PC-3 (cell line): ENCODE measurements at regions not wholly inside any gene's neighbourhood (a gene's known extent, or its start where the extent isn't known, plus 50 kb on each side); places are given as distances from the start of the nearest gene placed in this dataset.

ENCODE experiments used
- ATAC-seq: fragments of 200-7000 bp; cut with Tn5 transposase; 2 replicates; pipeline ENCODE4 v1.9.1; 2020; ENCODE audit warnings: mild to moderate bottlenecking, moderate library complexity
- BruUV-seq: library from RNA; stranded (reverse); fragments of 400-500 nt; replicated peaks from 2 replicates; lab custom pipeline; 2021; lab: Mats Ljungman, UMichigan
- CTCF ChIA-PET: fragments of 300-600 bp; sonication (Branson Sonifier 250); formaldehyde crosslinking; loops from one replicate; lab custom pipeline; 2022; ENCODE audit warnings: antibody characterized with exemption; lab: Charles Lee
- POLR2A ChIA-PET: fragments of 300-600 bp; sonication (Branson Sonifier 250); formaldehyde crosslinking; loops from one replicate; lab custom pipeline; 2022; ENCODE audit warnings: antibody characterized with exemption; ENCODE audit not compliant: unreplicated experiment; lab: Charles Lee
- DNase-seq: peaks from one replicate; pipeline ENCODE4 v3.0.0-alpha.2; 2015
- H2AFZ ChIP-seq: fragments of 300-600 bp; sonication (generic); 2 replicates; pipeline ENCODE4 v1.6.0; 2016; ENCODE audit warnings: antibody characterized with exemption, low read length
- H3F3A ChIP-seq: fragments of 300-600 bp; sonication (generic); one replicate; pipeline ENCODE4 v1.6.0; 2017; ENCODE audit warnings: antibody characterized with exemption, low read length, control low read depth, mild to moderate bottlenecking; ENCODE audit not compliant: unreplicated experiment
- H3K27ac ChIP-seq: fragments of 300-600 bp; sonication (generic); 2 replicates; pipeline ENCODE4 v1.5.1; 2016; ENCODE audit warnings: mild to moderate bottlenecking, low read length
- H3K27me3 ChIP-seq: fragments of 300-600 bp; sonication (generic); 2 replicates; pipeline ENCODE4 v1.6.1; 2016; ENCODE audit warnings: low read length, mixed read lengths
- H3K36me3 ChIP-seq: fragments of 300-600 bp; sonication (generic); 2 replicates; pipeline ENCODE4 v1.6.1; 2016; ENCODE audit warnings: low read depth, mixed run types, low read length, mixed read lengths
- H3K4me1 ChIP-seq: fragments of 300-600 bp; sonication (generic); 2 replicates; pipeline ENCODE4 v1.5.1; 2016; ENCODE audit warnings: low read length; ENCODE audit not compliant: insufficient read depth
- H3K4me2 ChIP-seq: fragments of 300-600 bp; sonication (generic); 2 replicates; pipeline ENCODE4 v1.6.0; 2016; ENCODE audit warnings: low read length
- H3K4me3 ChIP-seq: fragments of 300-600 bp; sonication (generic); 2 replicates; pipeline ENCODE4 v1.5.1; 2016; ENCODE audit warnings: mild to moderate bottlenecking, low read length, mixed read lengths
- H3K79me2 ChIP-seq: fragments of 300-600 bp; sonication (generic); 2 replicates; pipeline ENCODE4 v1.6.1; 2017; ENCODE audit warnings: low read length, mixed read lengths
- H3K9ac ChIP-seq: fragments of 300-600 bp; sonication (generic); 2 replicates; pipeline ENCODE4 v1.6.0; 2016; ENCODE audit warnings: mild to moderate bottlenecking, low read length
- H3K9me2 ChIP-seq: fragments of 300-600 bp; sonication (generic); replicated peaks from 2 replicates; pipeline ENCODE4 v1.6.1; 2016; ENCODE audit warnings: mixed run types, low read length, mixed read lengths
- H3K9me3 ChIP-seq: fragments of 300-600 bp; sonication (generic); 2 replicates; pipeline ENCODE4 v1.6.1; 2016; ENCODE audit warnings: low read length, mixed read lengths
- H4K20me1 ChIP-seq: fragments of 300-600 bp; sonication (generic); 2 replicates; pipeline ENCODE4 v1.6.1; 2016; ENCODE audit warnings: low read length, mixed read lengths
- EZH2 ChIP-seq: fragments of 300-600 bp; sonication (generic); IDR thresholded peaks from one replicate; pipeline ENCODE4 v1.6.1; 2017; ENCODE audit warnings: antibody characterized with exemption, mild to moderate bottlenecking, low read length; ENCODE audit not compliant: unreplicated experiment
- EZH2phosphoT487 ChIP-seq: fragments of 300-600 bp; sonication (generic); IDR thresholded peaks from 2 replicates; pipeline ENCODE4 v1.6.1; 2018; ENCODE audit warnings: mild to moderate bottlenecking, antibody characterized with exemption, low read length, borderline replicate concordance
- intact Hi-C: fragments of 100-400 bp; cut with micrococcal nuclease; formaldehyde crosslinking; loops from 2 replicates; pipeline ENCODE4 v1.9.0; 2023
- TF ChIP-seq, protein P1 (sequence below): fragments of 300-600 bp; sonication (generic); conservative IDR thresholded peaks from 2 replicates; pipeline ENCODE4 v1.5.1; 2017; ENCODE audit warnings: antibody characterized with exemption, low read depth, mild to moderate bottlenecking, low read length

DNA sequence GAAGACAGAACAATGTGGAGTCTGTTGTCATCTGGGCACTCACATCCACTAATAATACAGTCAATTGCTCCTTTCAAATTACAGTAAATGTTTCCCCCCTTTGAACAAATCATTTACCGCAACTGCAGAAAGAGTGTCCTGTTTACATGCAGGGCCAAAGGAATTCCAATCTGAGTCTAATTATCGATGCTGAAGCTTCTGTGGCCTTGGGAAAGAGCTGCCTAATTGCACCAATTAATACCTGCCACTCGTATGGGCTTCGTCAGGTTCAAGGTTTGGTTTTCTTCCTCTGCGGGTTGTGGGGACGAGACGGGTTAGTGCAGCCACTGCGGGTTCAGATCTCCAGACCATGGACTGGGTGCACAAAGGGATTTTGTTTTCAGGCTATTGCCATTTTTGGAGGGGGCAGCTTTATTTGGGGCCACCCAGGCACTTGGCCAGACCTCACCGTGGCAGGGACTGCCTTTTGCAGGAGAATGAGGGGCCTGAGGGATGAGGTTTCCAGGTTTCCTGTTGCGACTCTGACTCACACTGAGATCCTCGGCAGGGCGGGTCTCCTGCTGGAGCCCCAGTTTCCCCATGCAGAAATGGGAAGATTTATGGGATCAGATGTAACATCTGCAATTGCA is 147.6 kb downstream of the MIAT start:
- CTCF ChIA-PET = no interaction called here
- no peak for ATAC-seq
- 0 out of 2 replicates have a peak, but pooled peaks cover 4% of the 10 kb centered on the region for H3K27me3 ChIP-seq
- no peaks in the 10 kb centered on the region for H4K20me1 ChIP-seq
- intact Hi-C loops = no loop called here
- no peaks in the 10 kb centered on the region for H3K36me3 ChIP-seq
- DNase-seq = no peak
- POLR2A ChIA-PET = no interaction called here
- H3K9me3 ChIP-seq = no peaks in the 10 kb centered on the region
- H3K79me2 ChIP-seq = no peaks in the 10 kb centered on the region
- no peak overlapping the region for H3K27ac ChIP-seq
- no peak overlapping the region for H3K9ac ChIP-seq
- no peaks in the 10 kb centered on the region for H3K9me2 ChIP-seq
- no TSS peak for BruUV-seq
- no peak overlapping the region for H3K4me3 ChIP-seq
- TF ChIP-seq, protein P1, sequence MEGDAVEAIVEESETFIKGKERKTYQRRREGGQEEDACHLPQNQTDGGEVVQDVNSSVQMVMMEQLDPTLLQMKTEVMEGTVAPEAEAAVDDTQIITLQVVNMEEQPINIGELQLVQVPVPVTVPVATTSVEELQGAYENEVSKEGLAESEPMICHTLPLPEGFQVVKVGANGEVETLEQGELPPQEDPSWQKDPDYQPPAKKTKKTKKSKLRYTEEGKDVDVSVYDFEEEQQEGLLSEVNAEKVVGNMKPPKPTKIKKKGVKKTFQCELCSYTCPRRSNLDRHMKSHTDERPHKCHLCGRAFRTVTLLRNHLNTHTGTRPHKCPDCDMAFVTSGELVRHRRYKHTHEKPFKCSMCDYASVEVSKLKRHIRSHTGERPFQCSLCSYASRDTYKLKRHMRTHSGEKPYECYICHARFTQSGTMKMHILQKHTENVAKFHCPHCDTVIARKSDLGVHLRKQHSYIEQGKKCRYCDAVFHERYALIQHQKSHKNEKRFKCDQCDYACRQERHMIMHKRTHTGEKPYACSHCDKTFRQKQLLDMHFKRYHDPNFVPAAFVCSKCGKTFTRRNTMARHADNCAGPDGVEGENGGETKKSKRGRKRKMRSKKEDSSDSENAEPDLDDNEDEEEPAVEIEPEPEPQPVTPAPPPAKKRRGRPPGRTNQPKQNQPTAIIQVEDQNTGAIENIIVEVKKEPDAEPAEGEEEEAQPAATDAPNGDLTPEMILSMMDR = no peak
- TF ChIP-seq EZH2phosphoT487 = no peak
- no peak for TF ChIP-seq EZH2
- no peaks in the 10 kb centered on the region for H3K4me1 ChIP-seq
- H3K4me2 ChIP-seq = no peak overlapping the region
- no peaks in the 10 kb centered on the region for H3F3A ChIP-seq
- no peak overlapping the region for H2AFZ ChIP-seq

DNA sequence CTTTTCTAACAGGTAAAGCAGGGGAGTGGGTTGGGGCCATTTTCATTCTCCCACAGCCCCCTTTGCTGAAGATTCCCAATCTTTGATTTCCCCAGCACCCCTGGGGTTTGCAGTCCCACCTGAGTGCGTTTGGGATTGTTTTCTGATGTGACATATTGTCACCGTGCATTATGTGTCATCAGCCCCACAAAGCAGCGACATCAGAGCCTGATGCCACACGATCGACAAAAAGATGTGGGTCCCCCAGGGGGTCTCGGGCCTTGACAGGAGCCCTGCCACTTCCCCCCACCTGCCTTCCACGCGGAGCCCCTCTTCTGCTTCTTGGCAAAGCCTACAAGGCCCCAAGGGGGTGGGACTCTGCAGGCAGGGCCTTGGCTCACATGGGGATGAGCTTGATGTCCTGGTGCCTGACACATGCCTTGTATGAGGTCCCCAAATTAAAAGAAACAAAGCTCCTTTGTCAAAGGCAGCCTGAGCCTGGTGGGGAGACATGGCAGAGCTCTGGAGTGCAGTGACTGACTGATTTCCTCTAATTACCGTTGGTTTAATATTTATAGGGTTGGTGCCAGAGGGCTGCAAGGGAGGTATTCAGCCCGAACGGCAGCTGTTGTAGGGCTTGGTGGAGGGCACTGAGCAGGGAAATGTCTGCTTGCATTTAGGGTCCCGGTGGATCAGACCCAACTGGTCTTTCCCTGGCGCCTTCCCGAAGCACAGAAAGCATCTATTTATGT is 149.2 kb downstream of the MIAT start:
- Histone ChIP-seq H3K4me2 (no peak overlapping the region), H2AFZ (no peak overlapping the region), H3K9ac (no peak overlapping the region), H3F3A (no peaks in the 10 kb centered on the region), H3K27ac (no peak overlapping the region), H3K4me3 (no peak overlapping the region), H3K79me2 (no peaks in the 10 kb centered on the region), H3K9me2 (no peaks in the 10 kb centered on the region), H3K9me3 (no peaks in the 10 kb centered on the region), H3K4me1 (no peaks in the 10 kb centered on the region), H4K20me1 (no peaks in the 10 kb centered on the region), H3K27me3 (0 out of 2 replicates have a peak, but pooled peaks cover 4% of the 10 kb centered on the region), H3K36me3 (no peaks in the 10 kb centered on the region)
- intact Hi-C loops = no loop called here
- ATAC-seq = no peak
- TF ChIP-seq EZH2 = no peak
- TF ChIP-seq, protein P1 = no peak
- TF ChIP-seq EZH2phosphoT487 = no peak
- CTCF ChIA-PET = no interaction called here
- no TSS peak for BruUV-seq
- POLR2A ChIA-PET = no interaction called here
- DNase-seq = no peak

DNA sequence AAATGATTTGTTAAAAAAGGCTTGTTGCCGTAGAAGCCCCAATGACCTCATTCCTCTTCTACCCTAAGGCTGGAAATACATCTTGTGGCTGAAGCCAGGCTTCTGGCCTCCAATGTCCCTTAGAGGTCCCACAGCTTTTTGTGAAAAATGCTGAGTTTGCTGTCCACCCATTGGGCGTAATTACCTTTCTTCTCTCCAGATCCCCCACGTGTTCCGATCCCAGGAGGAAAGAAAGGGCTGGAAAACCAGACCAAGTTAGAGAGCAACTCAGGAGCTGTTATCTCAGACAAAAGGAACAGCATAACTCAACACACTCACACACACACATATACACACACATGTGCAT is 154.2 kb downstream of the MIAT start:
- Histone ChIP-seq H3K36me3 (no peaks in the 10 kb centered on the region), H3K9ac (no peak overlapping the region), H3K79me2 (no peaks in the 10 kb centered on the region), H3K4me2 (no peak overlapping the region), H3K9me3 (no peaks in the 10 kb centered on the region), H3F3A (no peaks in the 10 kb centered on the region), H2AFZ (no peak overlapping the region), H3K4me1 (no peaks in the 10 kb centered on the region), H3K9me2 (no peaks in the 10 kb centered on the region), H3K4me3 (no peak overlapping the region), H3K27ac (no peak overlapping the region), H4K20me1 (no peaks in the 10 kb centered on the region), H3K27me3 (0 out of 2 replicates have a peak, but pooled peaks cover 6% of the 10 kb centered on the region)
- ATAC-seq = no peak
- ChIA-PET CTCF (no interaction called here), POLR2A (no interaction called here)
- DNase-seq = no peak
- no peak for TF ChIP-seq EZH2phosphoT487
- TF ChIP-seq, protein P1 = no peak
- no peak for TF ChIP-seq EZH2
- intact Hi-C loops = no loop called here
- no TSS peak for BruUV-seq
